Muscle layer of colon (tissue), 2 donors: ENCODE measurements at regions not wholly inside any gene's neighbourhood (a gene's known extent, or its start where the extent isn't known, plus 50 kb on each side); places are given as distances from the start of the nearest gene placed in this dataset.

ENCODE experiments used
- H3K27ac ChIP-seq: one replicate; pipeline ENCODE4 v1.7.0; 2013; ENCODE audit warnings: low read depth, mild to moderate bottlenecking, low read length, moderate library complexity
- H3K27me3 ChIP-seq, 2 donors: one replicate each; pipeline ENCODE4 v1.7.0; 2013; ENCODE audit warnings: low read length in 2 of 2, mild to moderate bottlenecking in 2 of 2; ENCODE audit not compliant: insufficient read depth in 2 of 2, control insufficient read depth in 1 of 2
- H3K36me3 ChIP-seq: one replicate; pipeline ENCODE4 v1.7.0; 2013; ENCODE audit warnings: mild to moderate bottlenecking, low read length; ENCODE audit not compliant: insufficient read depth
- H3K4me1 ChIP-seq: one replicate; pipeline ENCODE4 v1.7.0; 2013; ENCODE audit warnings: mild to moderate bottlenecking, low read length; ENCODE audit not compliant: insufficient read depth
- H3K4me3 ChIP-seq, 2 donors: one replicate each; pipeline ENCODE4 v1.7.0; 2013; ENCODE audit warnings: low read length in 2 of 2, low read depth in 1 of 2, mild to moderate bottlenecking in 1 of 2, moderate library complexity in 1 of 2
- H3K9ac ChIP-seq: one replicate; pipeline ENCODE4 v1.7.0; 2013; ENCODE audit warnings: low read length
- H3K9me3 ChIP-seq: one replicate; pipeline ENCODE4 v1.7.0; 2013; ENCODE audit warnings: mild to moderate bottlenecking, low read length
- donor health status: abdominal sarcoma.
- donor health status: Adenocarcinoma of cecum.

DNA sequence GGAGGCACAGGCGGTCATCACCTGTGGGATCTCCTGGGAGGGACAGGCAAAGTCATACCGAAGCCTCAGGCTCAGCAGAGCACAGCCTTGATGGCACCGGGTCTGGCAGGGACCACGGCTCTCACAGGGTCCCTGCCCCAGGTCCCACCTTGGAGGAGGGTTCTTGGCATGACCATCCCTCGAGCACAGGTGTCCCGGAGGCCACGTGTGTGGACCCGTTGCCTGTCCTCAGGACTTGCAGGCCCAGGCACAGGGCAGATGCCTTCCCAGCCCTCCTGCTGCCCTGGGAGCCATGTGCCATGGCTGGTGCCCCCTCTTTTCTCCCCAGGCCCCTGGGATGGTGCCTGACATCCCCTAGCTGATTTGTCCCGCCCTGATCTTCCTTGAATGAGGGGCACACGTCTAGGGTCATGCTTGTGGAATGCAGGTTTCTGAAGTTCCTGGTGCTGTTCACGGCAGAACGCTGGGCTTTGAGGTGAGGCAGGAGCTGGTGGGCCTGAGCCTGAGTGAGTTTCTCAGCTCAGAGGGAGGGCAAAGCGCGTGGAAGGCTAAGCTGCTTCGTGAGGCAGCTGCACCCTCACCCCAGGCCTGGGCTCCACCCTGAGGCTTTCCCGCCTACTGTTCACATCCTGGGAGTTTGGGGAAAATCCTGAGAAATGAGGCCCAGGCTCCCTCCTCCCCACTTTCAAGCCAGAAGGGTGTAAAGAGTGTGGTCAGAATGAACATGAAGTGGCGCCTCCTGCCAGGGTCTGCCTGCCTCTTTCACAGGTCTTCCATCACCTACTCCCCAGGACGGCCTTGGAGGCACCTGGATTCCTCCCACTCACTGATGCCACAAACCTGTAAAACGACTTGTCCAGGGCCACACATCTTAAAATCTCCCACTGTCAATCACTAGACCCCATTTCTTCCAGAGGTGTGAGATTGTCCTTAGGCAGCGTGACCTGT is 325.8 kb upstream of the B3GAT1 start:
- H3K27me3 ChIP-seq = no peaks in the 10 kb centered on the region
- no peak overlapping the region for H3K4me3 ChIP-seq
- no peaks in the 10 kb centered on the region for H3K36me3 ChIP-seq
- no peak overlapping the region for H3K27ac ChIP-seq
- H3K9me3 ChIP-seq = no peaks in the 10 kb centered on the region
- no peaks in the 10 kb centered on the region for H3K4me1 ChIP-seq
- no peak overlapping the region for H3K9ac ChIP-seq

DNA sequence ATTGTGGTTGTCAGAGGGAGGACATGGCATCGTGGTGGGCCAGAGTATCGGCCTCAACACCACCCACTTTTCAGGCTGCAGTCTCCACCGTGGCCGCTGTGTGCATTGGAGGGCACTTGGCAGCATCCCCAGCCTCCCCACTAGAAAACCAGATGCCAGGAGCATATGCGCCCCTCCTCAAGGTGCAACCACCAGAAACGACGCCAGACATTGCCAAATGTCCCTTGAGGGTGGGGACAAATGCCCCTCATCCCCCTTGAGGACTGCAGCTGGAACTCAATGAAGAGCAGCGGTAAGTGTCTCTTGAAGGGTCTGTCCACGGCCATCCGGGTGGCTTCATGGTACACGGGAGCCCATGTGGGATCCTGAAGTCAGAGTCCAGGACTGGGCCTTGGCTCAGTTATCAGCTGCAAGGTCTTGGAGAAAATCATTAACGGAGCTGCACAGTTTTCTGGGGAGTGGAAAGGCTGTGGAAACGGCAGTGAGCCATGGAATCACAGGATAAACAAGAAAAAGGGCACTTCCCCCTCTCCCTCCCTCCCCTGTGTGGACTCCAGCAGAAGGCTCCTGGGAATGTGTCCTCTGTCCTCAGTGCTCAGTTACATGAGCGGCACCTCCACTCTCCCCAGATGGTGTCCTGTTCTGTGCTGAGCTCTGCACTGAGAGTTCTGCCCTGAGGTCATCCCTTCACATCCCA is 324.4 kb upstream of the B3GAT1 start:
- H3K4me1 ChIP-seq = no peaks in the 10 kb centered on the region
- no peak overlapping the region for H3K9ac ChIP-seq
- no peaks in the 10 kb centered on the region for H3K27me3 ChIP-seq
- H3K4me3 ChIP-seq = no peak overlapping the region
- H3K9me3 ChIP-seq = no peaks in the 10 kb centered on the region
- H3K36me3 ChIP-seq = no peaks in the 10 kb centered on the region
- no peak overlapping the region for H3K27ac ChIP-seq

DNA sequence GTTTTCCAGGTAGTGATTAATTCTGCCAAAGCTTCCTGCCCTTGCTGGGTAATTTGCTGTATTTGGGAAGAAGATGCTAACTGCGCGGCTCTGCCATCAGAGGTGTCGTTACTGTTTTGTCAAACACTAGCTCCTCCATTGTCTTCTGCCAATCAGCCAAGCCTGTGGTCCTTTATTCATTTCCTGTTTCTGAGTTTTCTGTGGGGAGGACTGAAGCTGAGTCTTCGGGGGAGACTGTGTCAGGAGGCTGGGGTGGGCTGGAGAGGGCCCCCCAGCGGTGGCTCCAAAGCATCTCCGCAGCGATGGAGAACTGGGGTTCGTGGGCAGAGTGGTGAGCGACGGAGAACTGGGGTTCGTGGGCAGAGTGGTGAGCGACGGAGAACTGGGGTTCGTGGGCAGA is 322.9 kb upstream of the B3GAT1 start:
- Histone ChIP-seq H3K9ac (no peak overlapping the region), H3K27me3 (no peaks in the 10 kb centered on the region), H3K36me3 (no peaks in the 10 kb centered on the region), H3K9me3 (no peaks in the 10 kb centered on the region), H3K4me1 (no peaks in the 10 kb centered on the region), H3K4me3 (no peak overlapping the region), H3K27ac (no peak overlapping the region)

DNA sequence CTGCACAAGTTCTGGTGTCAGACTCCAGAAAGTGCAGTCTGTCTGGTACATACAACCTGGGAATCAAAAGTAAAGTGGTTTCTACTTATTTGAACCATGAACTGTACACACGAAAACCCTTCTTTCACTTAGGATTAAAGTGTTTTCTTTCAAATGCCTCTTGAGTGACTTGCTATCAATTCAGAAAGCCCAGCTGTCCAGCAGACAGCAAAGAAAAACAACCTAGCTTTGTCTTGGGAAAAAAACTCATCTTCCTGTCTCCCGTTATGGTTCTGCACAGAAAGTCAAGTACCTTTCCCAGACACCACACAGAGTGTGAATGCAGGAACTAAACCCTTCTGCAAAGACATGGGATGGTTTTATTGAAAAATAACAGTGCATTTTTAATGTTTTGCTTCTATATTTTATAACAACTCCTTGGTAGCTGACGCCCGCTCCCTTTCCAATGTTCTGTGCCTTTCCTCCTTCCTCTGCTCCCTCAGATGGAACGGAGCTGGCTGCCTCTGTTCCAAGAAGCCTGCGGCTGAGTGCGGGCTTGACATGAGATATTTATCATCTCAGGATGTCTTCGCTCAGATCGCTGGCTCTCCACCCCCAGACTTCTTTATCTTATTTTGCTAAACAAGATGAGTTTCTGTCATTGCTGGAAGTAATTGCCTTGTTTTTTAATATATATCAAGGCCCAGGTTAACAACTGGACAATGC is 322.3 kb upstream of the B3GAT1 start:
- H3K27me3 ChIP-seq = no peaks in the 10 kb centered on the region
- H3K4me3 ChIP-seq = no peak overlapping the region
- H3K4me1 ChIP-seq = no peaks in the 10 kb centered on the region
- no peaks in the 10 kb centered on the region for H3K9me3 ChIP-seq
- H3K9ac ChIP-seq = no peak overlapping the region
- no peak overlapping the region for H3K27ac ChIP-seq
- no peaks in the 10 kb centered on the region for H3K36me3 ChIP-seq

DNA sequence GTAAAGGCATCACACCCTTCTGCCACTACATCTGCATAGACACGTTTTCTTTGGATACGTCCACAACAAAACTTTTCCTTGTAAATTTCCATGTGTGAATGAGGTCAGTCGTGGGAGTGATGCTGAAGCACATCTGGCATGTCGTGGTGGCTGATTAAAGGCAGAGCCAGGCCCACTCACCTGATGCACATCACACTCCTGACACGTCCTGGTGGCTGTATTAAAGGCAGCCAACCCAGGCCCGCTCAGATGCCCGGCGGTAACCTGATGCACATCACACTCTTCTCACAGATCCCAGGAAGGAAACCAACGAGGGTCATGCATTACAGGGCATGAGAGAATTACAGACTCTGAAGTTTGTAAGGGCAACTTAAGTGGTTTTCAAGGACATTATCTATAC is 321.6 kb upstream of the B3GAT1 start:
- no peaks in the 10 kb centered on the region for H3K36me3 ChIP-seq
- no peak overlapping the region for H3K9ac ChIP-seq
- no peak overlapping the region for H3K4me3 ChIP-seq
- H3K27ac ChIP-seq = no peak overlapping the region
- H3K27me3 ChIP-seq = no peaks in the 10 kb centered on the region
- no peaks in the 10 kb centered on the region for H3K4me1 ChIP-seq
- no peaks in the 10 kb centered on the region for H3K9me3 ChIP-seq

DNA sequence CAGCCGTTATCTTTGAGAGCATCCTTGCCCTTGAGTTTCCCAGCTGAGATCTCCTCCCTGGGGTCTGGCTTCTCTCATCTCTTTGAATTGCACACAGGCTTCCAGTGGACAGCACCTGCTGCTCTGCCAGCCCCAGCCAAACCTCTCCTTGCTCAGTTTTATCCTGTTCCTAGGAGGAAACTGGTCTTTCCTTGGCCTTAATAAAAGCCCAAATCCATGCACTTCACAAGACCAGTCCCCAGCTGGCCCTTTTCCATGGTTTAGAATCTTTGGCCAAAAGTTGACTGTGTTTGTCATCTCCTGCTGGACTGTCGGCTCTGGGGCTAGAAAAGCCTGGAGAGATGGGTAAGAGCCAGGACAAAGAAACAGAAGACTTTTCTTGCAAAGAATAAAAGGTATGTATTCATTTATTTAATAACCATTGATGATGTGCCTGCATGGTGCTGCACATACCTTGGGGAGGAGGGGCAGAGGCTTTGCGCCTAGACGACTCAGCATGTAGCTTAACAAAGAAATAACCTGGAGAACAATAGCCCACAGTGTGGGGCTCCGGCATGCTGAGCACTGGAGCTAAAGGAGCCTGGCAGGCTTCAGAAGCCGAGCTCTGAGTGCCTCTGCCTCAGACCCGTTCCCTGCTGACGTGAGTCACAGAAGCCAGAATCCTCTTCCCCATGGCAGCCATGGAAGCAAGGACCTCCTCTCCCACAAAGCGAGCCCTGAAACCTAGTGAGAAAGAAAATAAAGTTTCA is 319.3 kb upstream of the B3GAT1 start:
- no peak overlapping the region for H3K27ac ChIP-seq
- no peaks in the 10 kb centered on the region for H3K9me3 ChIP-seq
- no peak overlapping the region for H3K9ac ChIP-seq
- H3K4me3 ChIP-seq = no peak overlapping the region
- H3K36me3 ChIP-seq = no peaks in the 10 kb centered on the region
- H3K4me1 ChIP-seq = no peaks in the 10 kb centered on the region
- no peaks in the 10 kb centered on the region for H3K27me3 ChIP-seq

DNA sequence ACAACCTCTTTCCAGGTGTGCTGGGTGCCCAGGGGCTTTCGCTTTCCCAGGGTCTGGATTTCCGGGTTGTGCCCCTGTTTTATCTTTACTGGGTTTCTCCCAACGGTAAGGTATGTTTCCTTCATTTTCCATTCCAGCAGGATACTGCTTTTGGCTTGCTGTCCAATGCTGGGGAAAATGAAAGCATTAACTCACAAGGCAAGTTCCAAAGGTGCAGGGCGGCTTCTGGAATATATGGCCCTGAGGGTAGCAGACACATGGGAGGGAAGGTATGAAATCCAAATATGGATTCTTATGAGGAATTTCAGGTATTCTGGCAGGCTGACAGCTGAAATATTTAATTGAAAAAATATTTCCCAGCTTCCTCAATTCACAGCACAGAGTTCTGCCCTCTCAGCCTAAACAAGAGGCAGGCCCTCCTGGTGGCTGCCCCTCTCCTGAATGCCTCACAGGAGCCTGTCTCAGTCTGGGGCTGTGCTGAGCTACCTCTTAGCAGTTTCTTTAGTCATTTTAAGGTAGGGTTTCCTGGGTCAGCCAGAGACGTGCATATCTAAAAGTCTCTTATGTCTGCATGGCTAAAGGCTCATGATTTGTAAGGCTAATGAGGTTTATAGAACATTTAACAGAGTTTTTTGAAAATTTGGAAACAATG is 318.6 kb upstream of the B3GAT1 start:
- Histone ChIP-seq H3K4me1 (peaks cover 7% of the 10 kb centered on the region), H3K27ac (no peak overlapping the region), H3K4me3 (no peak overlapping the region), H3K9me3 (no peaks in the 10 kb centered on the region), H3K9ac (no peak overlapping the region), H3K36me3 (no peaks in the 10 kb centered on the region), H3K27me3 (no peaks in the 10 kb centered on the region)

DNA sequence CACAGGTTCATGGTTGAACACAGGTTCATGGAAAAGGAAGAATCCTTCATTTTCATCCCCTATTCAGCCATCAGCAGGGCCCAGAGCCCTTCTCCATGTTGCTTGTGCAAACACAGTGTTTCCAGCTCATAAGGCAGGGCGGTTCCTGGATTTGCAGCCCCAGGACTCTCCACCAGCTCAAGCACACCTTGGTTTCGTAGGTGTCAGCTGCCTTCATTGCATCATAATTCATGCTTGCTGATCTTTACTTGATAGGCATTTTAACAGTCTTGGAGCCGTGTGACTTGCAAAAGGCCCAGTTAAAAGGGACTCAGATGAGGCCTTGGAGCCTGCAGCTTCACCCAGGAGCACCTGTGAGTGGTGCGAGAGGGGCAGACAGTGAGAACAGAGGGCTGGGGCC is 318.1 kb upstream of the B3GAT1 start:
- Histone ChIP-seq H3K27ac (no peak overlapping the region), H3K9ac (no peak overlapping the region), H3K27me3 (peaks cover 0 to 4% of the 10 kb centered on the region in 2 donors), H3K9me3 (no peaks in the 10 kb centered on the region), H3K36me3 (no peaks in the 10 kb centered on the region), H3K4me1 (peaks cover 7% of the 10 kb centered on the region), H3K4me3 (no peak overlapping the region)

DNA sequence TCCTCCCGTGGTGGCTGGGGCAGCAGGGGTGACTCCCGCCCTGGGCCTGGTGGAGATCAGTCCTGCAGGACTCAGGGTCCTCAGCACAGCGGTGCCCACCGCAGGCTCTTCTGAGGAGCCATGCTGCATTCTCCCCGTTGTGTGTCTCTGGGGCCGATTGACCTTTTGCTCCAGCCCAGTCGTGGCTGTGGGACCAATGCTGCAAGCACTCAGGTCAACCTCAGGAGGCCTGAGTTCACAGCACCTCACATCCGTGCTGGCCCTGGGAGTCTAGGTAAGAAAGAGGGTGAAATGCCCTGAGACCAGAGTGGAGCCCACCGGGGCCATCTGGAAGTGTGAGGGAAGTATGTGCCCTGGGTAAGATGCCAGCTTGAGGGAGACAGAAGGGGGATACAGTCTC is 316.1 kb upstream of the B3GAT1 start:
- peaks cover 7% of the 10 kb centered on the region for H3K4me1 ChIP-seq
- H3K36me3 ChIP-seq = no peaks in the 10 kb centered on the region
- no peak overlapping the region for H3K27ac ChIP-seq
- H3K9me3 ChIP-seq = no peaks in the 10 kb centered on the region
- H3K4me3 ChIP-seq = no peak overlapping the region
- H3K27me3 ChIP-seq = peaks cover 0 to 4% of the 10 kb centered on the region in 2 donors
- H3K9ac ChIP-seq = no peak overlapping the region

DNA sequence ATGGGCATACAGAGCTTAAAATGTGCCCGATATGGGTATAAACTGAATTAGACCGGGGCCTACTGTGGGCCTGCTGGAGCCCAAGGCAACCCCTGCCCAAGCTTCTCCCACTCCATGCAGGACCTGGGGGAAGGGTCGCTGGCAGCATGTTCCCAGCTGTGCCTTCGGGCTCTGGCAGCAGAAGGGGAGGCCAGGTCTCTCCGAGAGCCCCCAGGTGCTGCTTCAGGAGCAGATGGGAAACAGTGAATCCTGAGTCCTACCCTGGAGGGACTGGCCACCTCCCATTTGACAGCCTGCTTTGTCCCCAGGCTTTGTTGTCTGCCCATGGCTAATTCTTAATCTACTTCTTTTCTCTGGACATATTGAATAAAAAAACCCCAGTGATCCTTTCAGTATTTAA is 315.6 kb upstream of the B3GAT1 start:
- Histone ChIP-seq H3K27ac (no peak overlapping the region), H3K27me3 (peaks cover 0 to 4% of the 10 kb centered on the region in 2 donors), H3K9me3 (no peaks in the 10 kb centered on the region)

More for the DNA sequence above, 315.6 kb upstream of the B3GAT1 start:
- Histone ChIP-seq H3K36me3 (no peaks in the 10 kb centered on the region), H3K4me3 (no peak overlapping the region), H3K4me1 (peaks cover 7% of the 10 kb centered on the region), H3K9ac (no peak overlapping the region)
